GM21825 (cell line): ENCODE measurements at regions not wholly inside any gene's neighbourhood (a gene's known extent, or its start where the extent isn't known, plus 50 kb on each side); places are given as distances from the start of the nearest gene placed in this dataset.

Experiments used
- ATAC-seq: cut with Tn5 transposase; IDR thresholded peaks from one replicate; pipeline ENCODE4 v1.9.1; 2021; ENCODE audit warnings: mild to moderate bottlenecking, moderate library complexity; ENCODE audit not compliant: unreplicated experiment

GRCh38 chr18:37619964-37620363, 54.4 kb upstream of the CELF4 start:
- ATAC-seq: no peak

DNA sequence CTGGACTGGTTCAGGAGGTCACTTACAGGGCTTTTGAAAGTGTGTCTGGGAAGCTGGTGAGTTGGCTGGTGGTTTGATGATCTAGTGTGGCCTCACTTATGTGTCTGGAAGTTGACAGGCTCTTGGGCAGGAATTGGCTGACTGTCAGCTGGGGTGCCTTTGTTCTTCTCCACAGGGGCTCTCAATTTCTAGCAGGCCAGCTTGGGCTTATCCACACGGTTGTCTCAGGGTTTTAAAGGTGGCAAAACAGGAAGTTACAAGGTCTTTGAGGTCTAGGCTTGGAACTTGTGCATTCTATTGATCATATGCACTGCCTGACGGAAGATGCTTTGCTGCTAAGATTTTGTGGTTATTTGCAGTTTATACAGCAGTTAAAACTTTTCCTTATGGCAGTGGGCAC, 52.0 kb upstream of the CELF4 start:
- no peak for ATAC-seq
